Cardiac fibroblast (primary cell): ENCODE measurements at regions not wholly inside any gene's neighbourhood (a gene's known extent, or its start where the extent isn't known, plus 50 kb on each side); places are given as distances from the start of the nearest gene placed in this dataset.

Source experiments
- DNase-seq, 2 donors: peaks; one replicate each; pipeline versions ENCODE4 v3.0.0 to v3.0.0-alpha.2; 2010; ENCODE audit warnings: low read depth in 2 of 2
- H3K4me3 ChIP-seq, 2 donors: replicated peaks in 1 of 2; 1 replicate in 1 of 2; 2 replicates in 1 of 2; pipeline ENCODE4 v1.5.1; 2011; ENCODE audit warnings: low read depth in 2 of 2, low read length in 2 of 2, mild to moderate bottlenecking in 2 of 2, moderate library complexity in 1 of 2
- TF ChIP-seq, protein P1 (sequence below): IDR thresholded peaks from one replicate; pipeline ENCODE4 v1.5.1; 2011; ENCODE audit warnings: low read depth, mild to moderate bottlenecking, low read length, inconsistent platforms

DNA sequence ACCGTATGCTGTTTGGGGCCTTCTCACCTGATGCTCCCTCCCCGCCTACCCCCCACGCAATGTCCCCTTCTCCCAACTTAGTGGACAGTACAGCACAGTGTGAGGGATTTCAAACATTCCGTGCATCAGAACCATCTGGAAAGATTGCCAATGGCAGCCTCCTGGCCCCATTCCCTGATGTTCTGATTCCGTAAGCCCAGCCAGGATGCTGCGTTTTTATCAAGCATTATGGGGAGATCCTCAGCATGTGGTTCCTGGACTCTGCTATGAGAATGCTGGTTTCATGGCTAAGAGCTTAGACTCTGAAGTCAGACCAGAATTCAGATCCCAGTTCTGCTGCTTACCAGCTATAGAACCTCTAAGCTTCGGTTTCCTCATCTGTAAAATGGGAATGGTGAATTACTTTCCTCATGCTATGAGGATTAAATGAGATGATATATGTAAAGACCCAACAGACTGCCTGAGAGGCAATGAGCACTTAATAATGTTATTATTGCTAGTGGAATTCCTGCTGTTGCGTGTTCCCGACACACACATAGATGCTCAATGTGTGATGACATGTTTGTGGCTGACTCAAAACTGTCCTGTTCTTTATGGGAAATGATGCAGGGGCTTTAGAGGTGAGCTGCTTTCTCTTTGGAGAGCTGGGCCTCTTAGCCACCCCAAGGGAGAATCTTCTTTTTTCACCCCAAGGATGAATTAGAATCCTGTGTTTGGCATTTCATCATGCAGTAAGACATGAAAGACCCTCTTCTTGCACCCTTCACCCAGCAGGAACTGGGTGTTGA is 60.8 kb upstream of the SMNDC1 start:
- no peak overlapping the region for H3K4me3 ChIP-seq
- TF ChIP-seq, protein P1, sequence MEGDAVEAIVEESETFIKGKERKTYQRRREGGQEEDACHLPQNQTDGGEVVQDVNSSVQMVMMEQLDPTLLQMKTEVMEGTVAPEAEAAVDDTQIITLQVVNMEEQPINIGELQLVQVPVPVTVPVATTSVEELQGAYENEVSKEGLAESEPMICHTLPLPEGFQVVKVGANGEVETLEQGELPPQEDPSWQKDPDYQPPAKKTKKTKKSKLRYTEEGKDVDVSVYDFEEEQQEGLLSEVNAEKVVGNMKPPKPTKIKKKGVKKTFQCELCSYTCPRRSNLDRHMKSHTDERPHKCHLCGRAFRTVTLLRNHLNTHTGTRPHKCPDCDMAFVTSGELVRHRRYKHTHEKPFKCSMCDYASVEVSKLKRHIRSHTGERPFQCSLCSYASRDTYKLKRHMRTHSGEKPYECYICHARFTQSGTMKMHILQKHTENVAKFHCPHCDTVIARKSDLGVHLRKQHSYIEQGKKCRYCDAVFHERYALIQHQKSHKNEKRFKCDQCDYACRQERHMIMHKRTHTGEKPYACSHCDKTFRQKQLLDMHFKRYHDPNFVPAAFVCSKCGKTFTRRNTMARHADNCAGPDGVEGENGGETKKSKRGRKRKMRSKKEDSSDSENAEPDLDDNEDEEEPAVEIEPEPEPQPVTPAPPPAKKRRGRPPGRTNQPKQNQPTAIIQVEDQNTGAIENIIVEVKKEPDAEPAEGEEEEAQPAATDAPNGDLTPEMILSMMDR, result no peak
- DNase-seq, result no peak

DNA sequence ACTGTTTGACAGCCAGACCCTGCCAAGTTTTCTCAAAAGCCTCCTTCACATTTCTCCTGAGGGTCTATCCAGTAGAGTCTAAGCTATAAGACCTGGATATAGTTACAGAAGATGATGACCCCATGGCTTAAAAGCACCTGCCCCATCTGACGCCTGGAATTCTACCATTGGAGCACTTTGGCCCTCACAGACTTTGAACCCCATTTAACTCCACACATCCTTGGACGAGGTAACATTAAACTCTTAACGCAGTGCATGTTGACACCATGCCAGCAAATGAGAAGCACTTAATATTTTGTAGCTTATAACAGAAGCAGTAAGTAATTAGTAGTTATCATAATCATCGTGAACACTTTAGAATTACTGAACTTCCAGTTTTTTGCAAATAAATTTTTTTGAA is 61.9 kb upstream of the SMNDC1 start:
- TF ChIP-seq, protein P1, result no peak
- H3K4me3 ChIP-seq, result no peak overlapping the region
- DNase-seq, result no peak

DNA sequence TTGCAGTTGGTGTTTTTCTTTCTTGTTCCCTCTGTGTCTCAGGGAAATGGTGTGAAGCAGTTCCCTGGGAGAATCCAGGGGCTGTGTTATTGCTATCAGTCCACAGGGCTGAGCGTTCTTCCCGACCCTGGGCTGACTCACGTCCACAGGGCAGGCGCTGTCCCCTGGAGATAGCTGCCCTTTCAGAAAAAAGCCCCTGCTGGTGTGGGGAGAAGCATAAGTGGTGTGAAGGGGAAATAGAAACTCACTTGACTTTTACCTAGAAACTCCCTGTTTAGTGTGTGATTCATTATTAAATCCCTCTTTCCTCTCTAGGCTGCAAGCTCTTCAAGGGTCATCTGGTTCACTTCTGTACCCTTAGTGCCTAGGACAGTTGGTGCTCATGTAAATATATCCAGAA is 63.3 kb upstream of the SMNDC1 start:
- DNase-seq, result peak in 1 of 2 donors; percentile 45
- TF ChIP-seq, protein P1, result no peak

DNA sequence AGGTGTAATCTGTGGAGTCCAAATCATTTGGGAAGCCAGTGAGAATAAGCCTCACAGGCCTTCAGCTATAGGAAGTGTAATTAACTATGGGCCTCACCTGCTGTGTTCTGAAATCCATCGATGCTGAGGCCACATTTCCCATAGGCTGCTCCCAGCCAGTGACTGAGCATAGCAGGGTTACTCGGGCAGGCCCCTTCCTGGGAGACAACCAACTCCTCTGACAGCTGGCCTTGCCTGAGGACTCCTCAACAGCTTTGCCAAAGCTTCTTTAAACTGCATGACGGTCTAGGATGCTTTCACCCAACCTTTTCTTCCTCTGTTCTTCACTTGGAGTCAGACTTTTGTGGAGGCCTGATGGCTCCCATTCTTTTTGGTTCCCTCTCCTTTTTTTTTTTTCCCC is 63.8 kb upstream of the SMNDC1 start:
- no peak for DNase-seq
- TF ChIP-seq, protein P1, result no peak
- H3K4me3 ChIP-seq, result no peak overlapping the region

More for the DNA sequence above, 63.3 kb upstream of the SMNDC1 start:
- no peak overlapping the region for H3K4me3 ChIP-seq

DNA sequence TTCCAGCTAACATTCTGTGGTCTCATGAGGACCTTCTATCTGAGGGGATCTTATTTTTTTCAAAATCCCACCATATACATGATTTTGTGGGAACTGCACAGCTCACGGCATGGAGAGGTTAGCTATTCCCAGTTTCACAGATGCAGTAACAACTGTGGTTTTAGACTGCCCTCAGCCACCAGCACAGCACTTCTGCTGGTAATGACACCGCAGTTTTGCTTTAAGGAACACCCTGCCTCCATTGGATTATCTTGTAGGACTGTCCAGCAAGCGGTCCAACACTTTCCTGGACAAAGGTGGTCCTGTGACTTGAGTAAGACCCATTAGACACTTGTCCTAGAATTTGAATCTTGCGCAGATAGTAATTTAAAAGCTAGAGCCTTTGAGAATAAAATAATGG is 65.3 kb upstream of the SMNDC1 start:
- no peak for DNase-seq
- TF ChIP-seq, protein P1, result no peak
- H3K4me3 ChIP-seq, result no peak overlapping the region

DNA sequence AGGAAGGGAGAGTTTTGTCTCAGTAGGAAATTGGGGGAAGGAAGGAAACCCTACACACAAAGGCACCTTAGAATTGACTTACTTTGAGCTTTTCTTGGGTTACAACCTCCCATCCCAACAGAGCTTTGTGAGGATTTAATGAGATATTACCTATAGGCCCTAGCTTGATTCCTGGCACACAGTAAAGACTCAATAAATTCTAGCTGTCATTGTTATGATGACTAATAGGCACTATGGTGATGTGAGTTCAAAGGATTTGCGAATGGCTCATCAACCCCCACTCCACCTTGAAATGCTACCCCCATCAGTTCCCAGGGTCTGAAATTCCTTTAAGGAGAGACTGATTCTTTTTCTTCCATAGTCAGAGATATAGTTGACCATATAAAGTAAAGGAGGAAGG is 67.9 kb upstream of the SMNDC1 start:
- TF ChIP-seq, protein P1, result no peak
- peak in 1 of 2 donors; percentile 44 for DNase-seq
- no peak overlapping the region for H3K4me3 ChIP-seq

DNA sequence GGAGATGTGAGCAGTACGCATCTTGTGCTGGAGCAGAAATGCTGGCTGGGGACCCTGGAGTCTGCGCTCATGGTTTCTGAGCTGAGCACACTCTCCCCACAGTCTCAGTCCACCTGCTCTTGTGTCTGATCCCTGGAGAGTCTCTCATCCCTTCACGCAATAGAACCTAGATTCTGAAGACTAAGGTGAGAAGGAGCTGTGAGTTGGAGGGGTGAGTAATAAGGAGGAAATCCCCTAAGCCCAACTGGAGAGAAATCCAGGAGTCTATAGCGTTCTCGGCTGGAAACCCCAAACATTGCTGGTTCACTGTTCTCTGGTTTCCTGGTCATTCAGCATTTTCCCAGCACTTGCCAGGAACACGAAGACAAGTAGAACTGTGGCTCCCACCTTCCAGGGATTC is 68.3 kb upstream of the SMNDC1 start:
- TF ChIP-seq, protein P1, result no peak
- no peak overlapping the region for H3K4me3 ChIP-seq
- DNase-seq, result no peak
